ENCODE measurements at regions not wholly inside any gene's neighbourhood (a gene's known extent, or its start where the extent isn't known, plus 50 kb on each side); places are given as distances from the start of the nearest gene placed in this dataset.

GRCh38 chr15:93649691-93650235, 560.8 kb upstream of the RGMA start:
- CTCF ChIA-PET, result no interaction called here
- no peak for TF ChIP-seq FOXK1 (CRISPR knock-in tag; IDR thresholded peaks at IDR 0.05)
- TF ChIP-seq, protein P1, sequence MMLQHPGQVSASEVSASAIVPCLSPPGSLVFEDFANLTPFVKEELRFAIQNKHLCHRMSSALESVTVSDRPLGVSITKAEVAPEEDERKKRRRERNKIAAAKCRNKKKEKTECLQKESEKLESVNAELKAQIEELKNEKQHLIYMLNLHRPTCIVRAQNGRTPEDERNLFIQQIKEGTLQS (CRISPR knock-in tag; conservative IDR thresholded peaks at IDR 0.05), result no peak
- no peak for TF ChIP-seq ZNF232 (CRISPR knock-in tag; IDR thresholded peaks at IDR 0.05)
- no peak for TF ChIP-seq TP53 (CRISPR knock-in tag; IDR thresholded peaks at IDR 0.05)
- no peak for TF ChIP-seq GABPB1 (CRISPR knock-in tag; IDR thresholded peaks at IDR 0.05)
- TF ChIP-seq NFATC4 (CRISPR knock-in tag; IDR thresholded peaks at IDR 0.05), result no peak
- Mint-ChIP-seq H3K4me1 (no peaks in the 10 kb centered on the region), H3K36me3 (no peaks in the 10 kb centered on the region), H3K27me3 (ENCODE audit: low read depth) (no peaks in the 10 kb centered on the region), H3K27ac (no peak overlapping the region), H3K9me3 (peaks cover 12% of the 10 kb centered on the region), H3K4me3 (no peak overlapping the region)
- POLR2A ChIA-PET, result no interaction called here
- ATAC-seq (no peak), DNase-seq (ENCODE audit: low spot score) (no peak)

GRCh38 chr15:93646193-93646592, 557.2 kb upstream of the RGMA start:
- H3K4me3 Mint-ChIP-seq, result no peak overlapping the region
- TF ChIP-seq IRF2 (CRISPR knock-in tag; IDR thresholded peaks at IDR 0.05; ENCODE audit: borderline replicate concordance, low read depth) (no peak), ZNF416 (CRISPR knock-in tag; IDR thresholded peaks at IDR 0.05) (no peak), ZBTB21 (CRISPR knock-in tag; IDR thresholded peaks at IDR 0.05; ENCODE audit: borderline replicate concordance) (no peak), ELF4 (CRISPR knock-in tag; IDR thresholded peaks at IDR 0.05; ENCODE audit: low read depth) (no peak), E2F4 (CRISPR knock-in tag; IDR thresholded peaks at IDR 0.05; ENCODE audit: borderline replicate concordance, low read depth) (no peak), JUN (CRISPR knock-in tag; IDR thresholded peaks at IDR 0.05) (no peak), ZNF232 (CRISPR knock-in tag; IDR thresholded peaks at IDR 0.05) (no peak), HMGA2 (CRISPR knock-in tag; IDR thresholded peaks at IDR 0.05) (no peak), FOXJ3 (CRISPR knock-in tag; IDR thresholded peaks at IDR 0.05; ENCODE audit: borderline replicate concordance) (no peak), ZNF396 (CRISPR knock-in tag; IDR thresholded peaks at IDR 0.05; ENCODE audit: borderline replicate concordance) (no peak), ZNF121 (CRISPR knock-in tag; IDR thresholded peaks at IDR 0.05) (no peak), E2F5 (CRISPR knock-in tag; IDR thresholded peaks at IDR 0.05) (no peak), ZNF138 (CRISPR knock-in tag; conservative IDR thresholded peaks at IDR 0.05) (no peak), TEAD4 (CRISPR knock-in tag; IDR thresholded peaks at IDR 0.05) (no peak), CREB1 (CRISPR knock-in tag; IDR thresholded peaks at IDR 0.05) (no peak), ATF1 (CRISPR knock-in tag; IDR thresholded peaks at IDR 0.05) (no peak), ATF6 (CRISPR knock-in tag; IDR thresholded peaks at IDR 0.05) (no peak)
- H3K27me3 Mint-ChIP-seq (ENCODE audit: low read depth), result no peaks in the 10 kb centered on the region
- peaks cover 1% of the 10 kb centered on the region; the same call in 1 of the 2 replicates for H3K4me1 Mint-ChIP-seq
- H3K9me3 Mint-ChIP-seq, result peaks cover 2% of the 10 kb centered on the region; the same call in 1 of the 2 replicates
- H3K27ac Mint-ChIP-seq, result no peak overlapping the region
- ATAC-seq (no peak), DNase-seq (ENCODE audit: low spot score) (no peak)
- ChIA-PET CTCF (no interaction called here), POLR2A (no interaction called here)
- no peaks in the 10 kb centered on the region for H3K36me3 Mint-ChIP-seq
